Activated CD4-positive, alpha-beta T cell treated with anti-CD3 and anti-CD28 coated beads, Interleukin-2, amount 50 U/mL, for 48 hours (primary cell): ENCODE measurements at regions not wholly inside any gene's neighbourhood (a gene's known extent, or its start where the extent isn't known, plus 50 kb on each side); places are given as distances from the start of the nearest gene placed in this dataset.

ENCODE experiments used
- DNase-seq, 2 experiments: peaks; one replicate each; pipeline ENCODE4 v3.0.0-alpha.2; 2020

DNA sequence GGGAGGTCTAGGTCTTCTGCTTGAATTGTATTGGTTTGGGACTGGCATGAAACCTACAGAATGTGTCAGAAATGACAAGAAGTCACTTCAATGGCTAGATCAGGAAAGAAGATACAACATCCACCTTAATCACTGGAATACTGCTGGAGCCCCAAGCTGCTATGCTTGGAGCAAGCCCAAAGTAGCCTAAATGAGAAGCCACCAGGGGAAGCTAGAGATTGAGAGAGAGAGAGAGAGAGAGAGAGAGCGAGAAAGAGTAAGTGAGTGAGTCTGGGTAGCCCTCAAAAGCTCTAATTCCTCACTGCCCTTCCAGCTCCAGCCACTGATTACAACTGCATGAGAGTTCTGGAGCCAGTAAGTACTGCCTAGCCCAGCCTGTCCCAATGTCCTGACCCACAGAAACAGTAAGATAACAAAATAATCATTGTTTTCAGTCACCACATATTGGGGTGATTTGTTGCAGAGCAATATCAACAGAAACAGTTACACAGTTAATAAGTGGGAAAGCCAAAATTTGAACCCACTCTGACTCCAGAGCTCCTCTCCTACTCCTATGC lies 529.2 kb upstream of the GOLIM4 start:
- no peak for DNase-seq

DNA sequence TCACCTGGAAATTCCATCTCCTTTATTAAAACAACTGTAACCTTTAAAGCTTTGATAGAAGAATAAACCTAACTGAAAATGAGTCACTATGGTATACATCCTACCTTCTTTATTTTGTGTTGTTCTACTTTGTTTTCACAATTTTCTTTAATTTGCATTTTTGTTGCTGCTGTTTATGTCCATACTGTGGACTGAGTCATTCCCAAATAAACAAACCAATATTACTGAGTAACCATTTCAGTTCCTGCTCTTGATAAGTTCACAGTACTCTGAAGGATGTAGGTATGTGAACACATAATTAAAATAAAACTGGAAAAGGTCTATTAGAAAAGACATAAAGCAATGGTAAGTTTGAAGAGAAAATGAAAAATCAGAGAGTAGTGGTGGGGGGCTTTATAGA lies 528.5 kb upstream of the GOLIM4 start:
- no peak for DNase-seq

DNA sequence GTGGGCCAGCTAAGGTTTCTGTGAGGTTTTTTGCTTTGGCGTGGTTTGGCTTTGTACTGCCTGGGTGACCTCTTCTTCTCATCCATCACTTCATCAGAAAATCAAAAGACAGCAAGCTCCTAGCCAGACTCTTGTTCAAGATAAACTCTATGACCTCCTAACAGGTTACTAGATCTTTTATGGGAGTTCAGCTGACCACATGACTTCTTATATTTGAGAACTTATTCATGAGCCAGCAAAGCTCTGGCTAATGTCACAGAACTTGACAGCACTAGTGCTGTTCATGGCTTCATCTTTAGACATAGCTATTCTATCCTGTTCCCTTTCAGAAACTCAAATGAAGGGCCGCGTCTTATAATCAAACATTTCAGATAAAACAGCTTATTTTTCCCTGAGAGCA lies 527.1 kb upstream of the GOLIM4 start:
- no peak for DNase-seq

DNA sequence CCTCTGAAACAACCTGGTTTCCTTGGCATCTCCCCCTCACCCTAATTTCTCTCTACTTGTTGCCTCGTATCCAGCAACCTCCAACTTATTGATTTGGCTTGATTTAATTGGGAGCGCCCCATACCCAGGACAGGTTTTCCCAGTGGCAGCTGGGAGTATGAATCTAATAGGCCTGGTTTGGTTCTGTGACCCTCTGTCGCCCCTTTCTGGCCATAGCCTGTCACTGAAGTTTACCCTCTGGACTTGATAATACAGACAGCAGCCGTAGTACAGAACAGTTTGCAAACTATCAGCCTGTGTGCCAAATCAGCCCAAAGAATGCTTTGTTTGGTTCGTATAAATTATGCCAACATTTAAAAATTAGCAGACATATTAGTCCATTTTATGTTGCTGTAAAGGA lies 525.1 kb upstream of the GOLIM4 start:
- no peak for DNase-seq

DNA sequence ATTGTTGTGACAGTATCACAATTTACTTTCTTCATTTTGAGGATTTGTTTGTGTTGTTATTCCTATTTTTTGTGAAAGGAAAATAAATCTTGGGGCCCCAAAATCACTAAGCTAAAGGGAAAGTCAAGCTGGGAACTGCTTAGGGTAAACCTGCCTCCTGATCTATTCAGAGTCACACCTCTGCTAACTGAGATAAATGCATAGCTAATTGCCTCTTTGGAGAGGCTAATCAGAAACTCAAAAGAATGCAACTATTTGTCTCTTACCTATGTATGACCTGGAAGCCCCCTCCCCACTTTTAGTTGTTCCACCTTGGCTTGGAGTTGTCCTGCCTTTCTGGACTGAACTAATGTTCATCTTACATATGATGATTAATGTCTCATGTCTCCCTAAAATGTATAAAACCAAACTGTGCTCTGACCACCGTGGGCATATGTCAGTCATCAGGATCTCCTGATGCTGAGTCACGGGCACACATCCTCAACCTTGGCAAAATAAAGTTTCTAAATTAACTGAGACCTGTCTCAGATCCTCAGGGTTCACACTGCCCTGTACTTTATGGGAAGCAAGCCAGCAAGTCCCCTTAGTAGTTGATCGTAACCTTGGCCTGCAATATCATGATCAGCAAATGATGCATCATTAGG lies 523.2 kb upstream of the GOLIM4 start:
- DNase-seq: no peak

DNA sequence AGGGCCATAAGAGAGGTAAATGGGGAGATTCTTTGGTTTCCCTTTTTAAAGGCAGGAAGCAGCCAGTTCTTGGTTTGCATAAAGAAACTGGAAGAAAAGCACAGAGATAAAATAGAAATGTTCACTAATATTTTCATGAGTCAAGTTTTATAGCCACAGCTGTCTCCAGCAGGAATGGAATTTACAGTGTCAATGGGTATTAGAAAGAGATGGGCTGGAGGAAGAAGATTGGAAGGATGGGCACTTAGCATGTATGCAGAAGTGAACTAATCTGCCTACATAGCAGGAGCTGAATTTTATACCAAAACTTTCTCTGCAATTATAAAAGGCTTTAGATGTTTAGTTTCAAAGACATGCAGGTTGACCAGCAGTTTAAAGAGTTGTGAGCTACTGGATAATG lies 521.9 kb upstream of the GOLIM4 start:
- DNase-seq: no peak

DNA sequence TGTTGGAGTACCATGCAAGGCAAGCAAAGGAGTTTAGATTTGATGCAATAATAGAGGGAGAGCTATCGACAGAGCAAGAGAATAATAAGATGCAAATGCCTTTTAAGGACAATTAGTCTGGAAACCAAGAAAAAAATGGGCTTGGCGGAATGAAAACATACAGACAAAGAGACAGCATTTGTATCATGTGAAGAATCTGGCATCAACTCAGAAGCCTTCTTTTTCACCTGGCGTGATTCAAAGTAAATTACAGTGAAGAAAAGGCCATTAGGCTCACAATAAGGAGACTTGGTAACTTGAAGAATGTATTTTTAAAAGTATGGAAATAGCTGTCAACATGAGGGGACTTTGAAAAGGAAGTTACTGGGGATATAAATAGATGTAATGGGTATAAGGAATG lies 521.2 kb upstream of the GOLIM4 start:
- no peak for DNase-seq

DNA sequence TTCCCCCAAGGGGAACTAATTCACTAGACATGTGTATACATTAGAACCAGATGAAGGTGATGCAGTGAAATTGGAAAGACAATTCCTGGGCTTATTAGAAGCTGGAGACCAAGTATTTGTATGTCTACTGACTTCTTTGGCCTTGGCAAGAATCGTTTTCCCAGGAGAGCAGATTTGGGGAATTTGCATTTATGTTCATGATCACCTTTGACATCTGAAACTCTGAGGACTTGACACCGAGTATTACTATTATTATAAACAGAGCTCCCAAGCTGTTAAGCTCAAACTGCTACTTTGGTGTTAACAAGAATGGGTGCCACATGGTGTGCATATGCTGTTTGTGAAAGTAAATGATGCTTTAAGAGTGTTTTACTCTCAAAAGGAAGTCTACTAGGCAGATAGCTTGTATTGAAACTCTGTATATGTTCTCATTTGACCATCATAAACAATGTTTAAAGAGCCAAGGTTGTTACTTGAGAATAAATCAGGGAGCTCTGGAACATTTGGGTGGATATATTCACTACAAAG lies 519.8 kb upstream of the GOLIM4 start:
- no peak for DNase-seq

DNA sequence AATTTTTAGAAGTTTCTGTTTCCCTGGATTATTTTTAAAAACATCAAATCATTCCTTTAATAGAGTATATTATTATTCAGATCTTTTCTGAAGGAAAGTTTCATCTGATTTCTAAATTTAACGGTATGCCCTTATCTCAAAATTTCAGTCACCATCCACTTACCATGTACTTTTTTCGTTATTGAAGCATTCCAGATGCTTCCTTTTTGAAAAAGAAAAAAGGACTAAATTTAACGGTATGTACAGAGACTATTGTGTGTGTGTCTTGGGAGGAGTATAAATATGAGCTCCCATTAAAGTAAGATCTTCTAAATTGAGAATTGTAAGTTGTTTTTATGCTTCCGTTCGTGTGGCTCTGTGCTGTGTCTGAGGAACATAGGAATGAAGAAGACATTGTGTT lies 517.4 kb upstream of the GOLIM4 start:
- DNase-seq: no peak

DNA sequence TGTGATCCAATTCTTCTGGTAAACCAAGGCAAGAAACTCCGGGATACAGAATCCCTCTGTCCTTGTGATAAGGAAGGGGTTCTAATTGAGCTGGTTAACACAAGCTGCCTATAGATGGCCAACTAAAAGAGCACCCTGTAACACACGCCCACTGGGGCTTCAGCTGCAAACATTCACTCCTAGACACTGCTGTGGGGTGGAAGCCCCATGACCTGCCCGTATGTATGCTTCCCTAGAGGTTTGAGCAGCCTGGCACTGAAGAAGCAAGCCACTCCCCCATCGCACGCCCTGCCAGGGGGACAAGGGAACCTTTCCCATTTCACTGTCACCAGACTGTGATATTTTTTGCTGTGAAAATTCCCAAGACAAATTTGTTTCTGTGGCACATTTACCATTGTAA lies 516.9 kb upstream of the GOLIM4 start:
- no peak for DNase-seq

DNA sequence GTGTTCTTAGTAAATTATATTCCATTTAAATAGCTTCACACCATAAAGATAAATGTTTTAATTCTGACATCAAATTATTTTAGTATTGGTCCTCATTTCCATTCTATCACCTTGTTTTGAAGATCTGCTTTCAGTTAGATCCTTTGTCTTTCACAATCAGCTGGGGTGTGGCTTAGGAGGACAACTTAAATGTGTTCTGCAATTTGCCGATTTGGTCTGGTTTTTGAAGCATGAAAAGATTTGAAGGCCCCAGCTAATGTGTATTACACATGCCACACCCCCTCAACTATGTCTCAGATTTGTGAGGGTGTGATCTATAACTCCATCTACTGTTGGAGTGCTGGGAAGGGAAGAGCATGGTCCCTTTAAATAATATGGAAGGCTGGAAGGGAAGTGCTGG lies 516.1 kb upstream of the GOLIM4 start:
- DNase-seq: no peak

DNA sequence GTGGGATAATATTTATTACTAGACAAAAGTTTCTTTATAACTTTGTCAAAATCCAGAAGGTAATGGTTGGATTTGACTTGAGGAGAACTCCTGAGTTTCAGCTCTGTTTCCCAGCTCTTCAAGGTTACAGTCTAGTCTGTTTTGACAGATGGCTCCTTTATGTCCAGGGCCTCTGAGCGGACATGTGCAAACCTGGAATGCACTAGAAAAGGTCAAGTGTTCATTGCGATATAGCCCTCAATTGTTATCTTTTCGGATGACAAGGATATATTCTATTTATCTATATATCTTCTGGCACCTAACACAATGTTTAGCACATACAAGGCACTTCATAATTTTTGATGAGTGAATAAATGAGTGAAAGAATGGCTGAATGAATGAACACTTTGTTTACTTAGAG lies 513.2 kb upstream of the GOLIM4 start:
- DNase-seq: no peak

DNA sequence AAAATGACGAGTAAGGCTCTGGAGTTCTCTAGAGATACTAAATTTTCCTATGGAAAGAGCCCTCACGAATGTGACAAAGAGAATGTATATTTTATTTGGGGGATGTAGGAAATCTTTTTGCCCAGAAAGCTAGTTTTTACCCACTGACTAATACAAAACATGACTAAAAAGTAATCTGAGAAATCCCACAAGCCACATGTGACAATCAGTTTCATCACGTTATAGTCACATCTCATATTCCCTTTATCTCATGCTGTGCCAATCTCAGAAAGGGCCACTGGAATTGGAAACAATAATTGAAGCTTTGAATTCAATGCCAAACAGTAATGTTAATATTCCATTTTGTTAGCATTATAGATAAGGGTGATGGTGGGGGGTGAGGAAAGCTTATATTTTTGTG lies 509.0 kb upstream of the GOLIM4 start:
- no peak for DNase-seq

DNA sequence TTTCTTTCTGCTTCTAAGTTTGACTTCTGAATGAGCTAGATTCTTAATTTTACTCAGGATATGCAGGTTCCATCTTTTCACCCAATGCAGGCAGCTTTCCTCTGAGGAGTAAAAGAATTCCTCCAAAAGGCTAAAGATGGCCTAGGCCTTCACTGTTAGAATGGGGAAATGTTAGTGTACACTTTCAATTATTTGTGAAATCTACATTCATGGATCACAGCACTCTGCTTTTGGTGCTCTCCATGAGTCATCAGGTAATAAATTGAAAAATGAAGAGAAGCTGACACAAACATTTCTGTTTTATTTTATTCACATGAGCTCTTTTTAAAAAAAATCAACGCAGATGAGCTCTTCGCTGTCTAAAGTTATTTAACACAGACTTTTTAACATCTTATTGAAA lies 502.5 kb upstream of the GOLIM4 start:
- DNase-seq: no peak

DNA sequence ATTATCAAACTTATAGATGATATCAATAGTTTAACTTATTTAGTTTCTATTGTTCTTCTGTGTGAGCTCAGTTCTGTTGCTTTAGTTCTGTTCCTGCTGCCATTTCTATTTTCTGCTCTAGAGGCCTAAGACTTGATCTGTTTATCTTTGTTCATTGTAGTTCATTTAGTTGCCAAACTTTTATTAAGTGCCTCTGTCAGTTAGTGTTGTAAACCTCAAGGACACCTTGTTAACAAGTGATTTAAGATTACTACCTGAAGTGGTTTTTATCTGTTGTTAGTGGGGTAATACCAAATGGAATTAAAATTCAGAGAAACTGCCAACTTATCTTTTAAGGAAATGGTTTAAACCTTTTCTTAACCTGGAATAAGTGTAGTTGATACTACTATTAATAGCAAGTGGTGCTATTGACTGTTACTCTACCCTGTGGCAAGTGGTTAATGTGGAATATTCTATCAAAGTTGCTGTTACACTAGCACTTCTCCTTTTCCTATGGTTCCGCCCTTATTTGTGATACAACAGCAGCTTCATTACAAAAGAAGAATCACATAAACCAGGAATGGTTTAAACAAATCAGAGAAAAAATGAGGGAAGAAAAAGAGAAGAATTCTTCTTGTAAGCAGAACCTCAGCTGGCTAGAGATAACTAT lies 500.6 kb upstream of the GOLIM4 start:
- no peak for DNase-seq

DNA sequence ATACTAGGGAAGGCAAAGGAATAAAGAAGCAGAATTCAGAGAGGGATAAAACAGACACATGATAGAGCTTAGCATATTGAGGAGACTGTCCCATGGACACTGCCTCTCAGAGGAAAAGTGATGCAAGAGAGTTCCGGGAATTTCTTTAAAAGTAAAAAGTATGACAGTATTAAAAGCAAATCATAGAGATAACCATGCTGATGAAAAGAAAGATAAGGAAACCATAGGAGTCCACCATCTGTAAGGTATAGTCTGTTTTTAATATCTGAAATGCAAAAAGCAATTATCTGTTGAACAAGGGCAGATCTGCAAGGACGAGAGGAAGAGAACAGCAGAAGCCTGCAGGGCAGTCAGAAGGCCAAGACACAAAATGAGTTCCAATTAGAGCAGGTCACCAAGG lies 495.9 kb upstream of the GOLIM4 start:
- no peak for DNase-seq

DNA sequence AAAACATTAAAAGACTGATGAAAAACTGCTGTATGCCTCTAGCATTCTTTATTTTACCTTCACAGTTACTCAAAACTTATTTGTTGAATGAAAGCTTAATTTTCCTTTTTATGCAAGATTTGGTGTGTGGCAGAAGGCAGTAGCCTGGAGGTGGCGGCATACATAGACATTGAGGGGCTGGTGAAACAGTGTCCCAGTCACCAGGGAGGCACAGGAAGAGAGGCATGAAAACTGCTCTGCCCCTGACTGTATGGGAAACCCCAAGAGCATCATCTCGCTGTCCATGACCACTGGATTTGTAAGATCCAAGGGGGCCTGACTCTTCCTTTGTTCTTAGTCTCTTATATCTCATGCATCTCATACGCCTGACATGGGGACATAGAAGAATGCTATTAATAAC lies 493.7 kb upstream of the GOLIM4 start:
- no peak for DNase-seq

DNA sequence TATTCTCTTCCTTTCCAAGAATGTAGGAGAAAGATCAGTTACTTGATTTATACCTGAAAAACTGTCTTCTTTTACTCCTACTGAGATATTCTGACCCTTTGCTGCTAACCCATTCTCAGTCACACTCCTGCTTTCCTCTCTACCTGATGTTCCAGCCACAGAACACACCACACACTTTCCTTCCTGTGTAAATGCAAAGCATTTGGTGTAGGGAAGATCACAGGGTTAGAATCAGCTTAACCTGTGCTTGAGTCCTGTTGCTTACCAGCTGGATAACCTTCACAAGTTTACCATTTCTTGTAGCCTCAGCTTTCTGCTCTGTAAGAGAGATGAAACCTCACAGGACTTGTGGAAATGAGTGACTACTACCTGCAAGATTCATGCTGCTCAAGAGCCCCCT lies 489.8 kb upstream of the GOLIM4 start:
- no peak for DNase-seq

DNA sequence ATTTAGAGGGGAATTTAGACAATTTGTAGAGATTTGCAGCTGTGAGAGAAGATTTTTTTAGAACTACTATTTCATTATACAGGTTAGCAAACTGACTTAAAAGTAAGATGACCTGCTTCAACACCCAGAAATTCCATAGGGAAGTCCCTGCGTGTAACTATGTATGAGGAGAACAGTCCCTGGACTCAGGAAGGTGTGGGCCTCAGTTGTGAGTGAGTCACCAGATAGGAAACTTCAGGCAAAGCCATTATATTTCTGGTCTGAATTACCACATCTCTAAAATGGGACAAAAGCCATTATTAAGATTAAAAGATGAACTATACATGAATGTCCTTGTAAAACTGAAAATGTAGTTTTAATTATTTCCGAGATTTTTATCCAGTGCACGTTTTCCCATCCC lies 488.3 kb upstream of the GOLIM4 start:
- no peak for DNase-seq

DNA sequence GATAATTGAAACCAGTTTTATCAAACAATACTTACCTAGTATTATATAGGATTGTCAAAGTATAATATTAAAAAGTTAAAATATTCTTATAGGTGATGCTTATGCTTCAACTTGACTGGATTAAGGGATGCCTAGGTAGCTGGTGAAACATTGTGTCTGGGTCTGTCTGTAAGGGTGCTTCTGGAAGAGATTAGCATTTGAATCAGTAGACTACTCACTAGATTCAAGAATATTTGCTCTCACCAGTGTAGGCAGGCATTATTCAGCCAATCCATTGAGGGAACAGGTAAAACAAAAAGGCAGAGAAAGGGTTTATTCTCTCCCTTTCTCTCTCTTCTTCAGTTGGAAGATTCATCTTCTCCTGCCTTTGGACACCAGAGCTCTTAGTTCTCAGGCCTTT lies 486.8 kb upstream of the GOLIM4 start:
- DNase-seq: no peak

DNA sequence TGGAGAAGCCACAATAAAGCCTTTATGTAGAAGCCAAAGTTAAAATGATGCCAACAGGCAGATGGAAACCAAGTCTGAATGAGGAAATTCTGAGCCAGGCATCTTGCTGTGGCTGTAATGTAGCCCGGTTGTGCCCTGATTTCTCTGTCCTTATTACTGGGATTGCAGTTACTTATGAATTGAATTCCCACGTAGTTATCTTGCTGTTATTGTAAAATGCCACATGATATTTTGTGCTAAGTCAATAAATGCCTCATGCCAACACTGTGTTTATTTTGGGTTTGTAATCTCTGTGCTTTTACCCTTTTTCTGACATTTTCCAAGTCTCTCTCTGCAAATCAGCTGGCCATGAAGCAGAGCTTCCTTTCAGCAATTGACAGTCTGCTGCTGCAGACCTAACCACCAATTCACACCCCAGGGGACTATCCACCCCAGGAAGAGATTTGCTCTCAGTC lies 486.1 kb upstream of the GOLIM4 start:
- DNase-seq: no peak

DNA sequence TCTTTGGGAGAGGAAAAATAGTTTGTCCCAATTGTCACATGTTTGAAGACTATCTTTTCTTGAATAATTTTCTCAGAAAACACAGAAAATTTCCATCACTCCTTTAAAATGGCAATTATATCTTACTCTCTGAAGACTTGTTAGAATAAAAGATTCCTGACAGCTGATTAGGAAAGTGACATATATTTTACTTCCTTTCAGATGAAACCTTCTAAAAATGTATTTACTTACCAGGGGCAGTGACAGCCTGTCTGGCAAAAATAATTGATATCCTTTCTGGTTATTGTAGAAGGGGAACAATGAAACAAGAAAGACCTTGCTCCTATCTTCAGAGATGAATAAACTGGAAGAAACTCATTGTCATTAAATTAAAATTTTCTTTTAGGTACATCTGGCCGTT lies 483.3 kb upstream of the GOLIM4 start:
- DNase-seq: no peak

DNA sequence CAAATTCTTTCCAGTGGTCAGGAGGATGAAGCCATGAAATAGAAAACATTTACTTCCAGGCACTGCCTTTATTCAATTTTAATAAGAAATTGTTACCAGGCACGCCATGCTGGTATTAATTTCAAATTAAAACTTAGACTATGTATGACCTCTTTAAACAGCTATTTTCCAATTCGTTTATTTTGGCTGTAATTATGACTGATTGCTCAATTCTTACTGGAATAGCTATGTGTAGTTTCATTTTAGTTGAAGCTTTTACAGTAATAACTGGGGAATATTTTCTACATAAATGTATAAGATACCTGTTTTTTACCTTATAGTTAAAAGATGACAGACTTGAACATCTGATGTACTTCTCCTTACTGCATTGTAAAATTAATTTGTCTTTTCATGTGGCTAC lies 480.0 kb upstream of the GOLIM4 start:
- no peak for DNase-seq

DNA sequence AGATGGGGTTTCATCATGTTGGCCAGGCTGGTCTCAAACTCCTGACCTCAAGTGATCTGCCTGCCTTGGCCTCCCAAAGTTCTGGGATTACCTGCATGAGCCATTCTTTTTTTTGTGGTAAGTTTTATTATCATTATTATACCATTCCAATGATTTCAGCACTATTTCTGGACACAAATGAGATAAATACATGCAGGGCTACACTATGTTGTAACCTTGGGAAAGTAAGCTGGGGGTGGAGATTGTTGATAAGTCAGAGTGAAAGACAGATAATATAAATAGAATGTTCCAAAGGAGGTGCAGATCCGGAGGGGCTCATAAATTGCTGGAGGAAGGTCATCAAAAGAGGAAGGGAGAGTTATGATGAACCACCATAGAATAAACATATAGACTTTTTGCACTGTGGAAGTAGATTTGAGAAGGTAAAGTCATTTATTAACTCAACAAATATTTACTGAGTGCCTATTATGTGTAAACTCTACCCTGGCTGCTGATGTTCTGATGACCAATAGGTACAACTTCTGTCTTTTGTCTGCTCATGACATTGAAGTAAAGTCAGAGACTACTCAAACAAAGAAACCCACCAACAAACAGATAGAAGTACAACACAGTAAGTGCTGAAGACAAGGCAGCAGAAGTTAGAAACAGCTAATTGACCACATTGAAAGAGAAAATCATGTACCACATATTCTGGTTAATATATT lies 478.9 kb upstream of the GOLIM4 start:
- DNase-seq: no peak
